ENCODE measurements at regions not wholly inside any gene's neighbourhood (a gene's known extent, or its start where the extent isn't known, plus 50 kb on each side); places are given as distances from the start of the nearest gene placed in this dataset.

GRCh38 chr22:49094858-49095257, 732.8 kb downstream of the BRD1 start:
- DNase-seq, result no peak

GRCh38 chr22:49094151-49094550, 733.5 kb downstream of the BRD1 start:
- no peak for DNase-seq

- no peak for DNase-seq
These were observed 734.3 kb downstream of the BRD1 start for GRCh38 chr22:49093192-49093880.

- DNase-seq, result no peak
These were observed 735.0 kb downstream of the BRD1 start for GRCh38 chr22:49092716-49093115.

GRCh38 chr22:49091917-49092545, 735.6 kb downstream of the BRD1 start:
- no peak for DNase-seq

GRCh38 chr22:49091451-49091850, 736.2 kb downstream of the BRD1 start:
- no peak for DNase-seq

GRCh38 chr22:49090853-49091135, 736.9 kb downstream of the BRD1 start:
- DNase-seq, result no peak

- DNase-seq, result no peak
These were observed 737.4 kb downstream of the BRD1 start for GRCh38 chr22:49090061-49090852.

GRCh38 chr22:49088801-49089791, 738.6 kb downstream of the BRD1 start:
- no peak for DNase-seq

- DNase-seq, result no peak
These were observed 739.7 kb downstream of the BRD1 start for GRCh38 chr22:49087716-49088601.

- DNase-seq, result no peak
These were observed 740.5 kb downstream of the BRD1 start for GRCh38 chr22:49087198-49087597.

- no peak for DNase-seq
These were observed 741.0 kb downstream of the BRD1 start for GRCh38 chr22:49086606-49087157.

GRCh38 chr22:49086181-49086580, 741.5 kb downstream of the BRD1 start:
- no peak for DNase-seq

GRCh38 chr22:49084206-49084605, 743.5 kb downstream of the BRD1 start:
- no peak for DNase-seq

GRCh38 chr22:49083607-49084006, 744.1 kb downstream of the BRD1 start:
- no peak for DNase-seq

GRCh38 chr22:49082451-49082850, 745.2 kb downstream of the BRD1 start:
- no peak for DNase-seq

- DNase-seq, result no peak
These were observed 745.7 kb downstream of the BRD1 start for GRCh38 chr22:49081926-49082325.

GRCh38 chr22:49081261-49081666, 746.4 kb downstream of the BRD1 start:
- no peak for DNase-seq

- no peak for DNase-seq
These were observed 747.0 kb downstream of the BRD1 start for GRCh38 chr22:49080631-49081030.

GRCh38 chr22:49079743-49080500, 747.8 kb downstream of the BRD1 start:
- DNase-seq, result no peak
